22Rv1 (cell line): ENCODE measurements at regions not wholly inside any gene's neighbourhood (a gene's known extent, or its start where the extent isn't known, plus 50 kb on each side); places are given as distances from the start of the nearest gene placed in this dataset.

Experiments
- ZFX ChIP-seq: fragments of 450-650 bp; IDR thresholded peaks from 2 replicates; pipeline ENCODE4 v1.6.1; 2017; ENCODE audit warnings: antibody characterized with exemption, borderline replicate concordance
- TF ChIP-seq, protein P1 (sequence below): fragments of 450-650 bp; IDR thresholded peaks from 2 replicates; pipeline ENCODE4 v1.5.1; 2017; ENCODE audit warnings: mild to moderate bottlenecking

DNA sequence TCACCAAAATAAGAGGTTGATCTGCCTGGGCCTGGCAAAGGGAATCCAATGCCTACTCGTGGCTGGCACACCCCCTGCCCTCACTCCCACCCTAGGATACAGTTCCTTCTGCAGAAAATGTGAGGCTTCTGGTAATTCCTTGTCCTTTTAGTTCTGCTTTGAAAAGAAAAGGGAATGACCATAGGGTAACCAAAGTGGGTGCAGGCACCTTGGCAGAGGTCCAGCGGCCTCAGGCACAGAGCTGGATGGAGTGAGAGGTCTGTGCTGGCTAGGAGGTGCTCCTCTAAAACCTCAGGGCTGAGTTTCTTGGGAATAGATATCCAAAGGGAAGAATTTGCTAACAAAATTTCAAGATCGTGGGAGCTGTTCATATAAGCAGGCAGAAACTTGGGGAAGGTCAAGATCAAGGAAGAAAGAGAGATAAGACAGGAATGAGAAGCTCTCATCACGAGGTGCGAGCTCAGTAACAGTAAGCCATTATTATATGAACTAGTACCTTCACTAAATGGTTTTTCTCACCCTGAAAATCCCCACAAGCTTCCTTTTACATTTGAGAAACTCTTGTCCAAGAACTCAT, 293.1 kb upstream of the LYPLAL1 start:
- TF ChIP-seq, protein P1, sequence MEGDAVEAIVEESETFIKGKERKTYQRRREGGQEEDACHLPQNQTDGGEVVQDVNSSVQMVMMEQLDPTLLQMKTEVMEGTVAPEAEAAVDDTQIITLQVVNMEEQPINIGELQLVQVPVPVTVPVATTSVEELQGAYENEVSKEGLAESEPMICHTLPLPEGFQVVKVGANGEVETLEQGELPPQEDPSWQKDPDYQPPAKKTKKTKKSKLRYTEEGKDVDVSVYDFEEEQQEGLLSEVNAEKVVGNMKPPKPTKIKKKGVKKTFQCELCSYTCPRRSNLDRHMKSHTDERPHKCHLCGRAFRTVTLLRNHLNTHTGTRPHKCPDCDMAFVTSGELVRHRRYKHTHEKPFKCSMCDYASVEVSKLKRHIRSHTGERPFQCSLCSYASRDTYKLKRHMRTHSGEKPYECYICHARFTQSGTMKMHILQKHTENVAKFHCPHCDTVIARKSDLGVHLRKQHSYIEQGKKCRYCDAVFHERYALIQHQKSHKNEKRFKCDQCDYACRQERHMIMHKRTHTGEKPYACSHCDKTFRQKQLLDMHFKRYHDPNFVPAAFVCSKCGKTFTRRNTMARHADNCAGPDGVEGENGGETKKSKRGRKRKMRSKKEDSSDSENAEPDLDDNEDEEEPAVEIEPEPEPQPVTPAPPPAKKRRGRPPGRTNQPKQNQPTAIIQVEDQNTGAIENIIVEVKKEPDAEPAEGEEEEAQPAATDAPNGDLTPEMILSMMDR: no peak
- no peak for TF ChIP-seq ZFX
